ENCODE measurements at regions not wholly inside any gene's neighbourhood (a gene's known extent, or its start where the extent isn't known, plus 50 kb on each side); places are given as distances from the start of the nearest gene placed in this dataset.
"Not testable (repeated sequence)": the region's sequence is repeated elsewhere in the genome, so short reads cannot be mapped to it uniquely, and the experiment has no call there.

- DNase-seq: no peak
Observed at GRCh38 chrX:2640436-2641150, 50.5 kb upstream of the CD99 start.

GRCh38 chrX:2638279-2638678 is 52.8 kb upstream of the CD99 start:
- DNase-seq: no peak

- DNase-seq: no peak
Observed at GRCh38 chrX:2635342-2635741, 55.8 kb upstream of the CD99 start.

- no peak for DNase-seq
Observed at GRCh38 chrX:2632533-2633504, 58.3 kb upstream of the CD99 start.

- DNase-seq: no peak
Observed at GRCh38 chrX:2631743-2632532, 59.2 kb upstream of the CD99 start.

GRCh38 chrX:2630935-2631742 is 60.0 kb upstream of the CD99 start:
- DNase-seq: not testable (repeated sequence)

- peak; percentile 35 for DNase-seq
Observed at GRCh38 chrX:2630008-2630934, 60.8 kb upstream of the CD99 start.

- no peak for DNase-seq
Observed at GRCh38 chrX:2629316-2630007, 61.6 kb upstream of the CD99 start.

- DNase-seq: no peak
Observed at GRCh38 chrX:2628751-2629315, 62.3 kb upstream of the CD99 start.

- DNase-seq: peak; percentile 40
Observed at GRCh38 chrX:2627272-2627867, 63.7 kb upstream of the CD99 start.

GRCh38 chrX:2626750-2627149 is 64.3 kb upstream of the CD99 start:
- DNase-seq: no peak

GRCh38 chrX:2620576-2620975 is 70.5 kb upstream of the CD99 start:
- no peak for DNase-seq

GRCh38 chrX:2618516-2618915 is 72.6 kb upstream of the CD99 start:
- no peak for DNase-seq

GRCh38 chrX:2614911-2615310 is 76.2 kb upstream of the CD99 start:
- no peak for DNase-seq

GRCh38 chrX:2610246-2611170 is 80.6 kb upstream of the CD99 start:
- DNase-seq: no peak

- no peak for DNase-seq
Observed at GRCh38 chrX:2609431-2610238, 81.5 kb upstream of the CD99 start.

GRCh38 chrX:2608638-2609430 is 82.3 kb upstream of the CD99 start:
- peak; percentile 87 for DNase-seq

Data from activated CD8-positive, alpha-beta memory T cell treated with anti-CD3 and anti-CD28 coated beads, Interleukin-2, amount 50 U/mL, for 4 hours (primary cell).